GM12865 (cell line): ENCODE measurements at regions not wholly inside any gene's neighbourhood (a gene's known extent, or its start where the extent isn't known, plus 50 kb on each side); places are given as distances from the start of the nearest gene placed in this dataset.

Source experiments
- DNase-seq: peaks from one replicate; pipeline ENCODE4 v3.0.0; 2010; ENCODE audit warnings: low read depth
- H3K4me3 ChIP-seq: 2 replicates; pipeline ENCODE4 v1.5.1; 2011; ENCODE audit warnings: mild to moderate bottlenecking, low read depth, low read length, control low read depth
- TF ChIP-seq, protein P1 (sequence below): IDR thresholded peaks from 2 replicates; pipeline ENCODE4 v1.5.1; 2011; ENCODE audit warnings: low read length, control low read depth, low read depth, inconsistent platforms; ENCODE audit not compliant: insufficient read depth; ENCODE audit errors: missing control alignments

GRCh38 chr2:150138587-150138986 is 348.9 kb downstream of the RND3 start:
- TF ChIP-seq, protein P1, sequence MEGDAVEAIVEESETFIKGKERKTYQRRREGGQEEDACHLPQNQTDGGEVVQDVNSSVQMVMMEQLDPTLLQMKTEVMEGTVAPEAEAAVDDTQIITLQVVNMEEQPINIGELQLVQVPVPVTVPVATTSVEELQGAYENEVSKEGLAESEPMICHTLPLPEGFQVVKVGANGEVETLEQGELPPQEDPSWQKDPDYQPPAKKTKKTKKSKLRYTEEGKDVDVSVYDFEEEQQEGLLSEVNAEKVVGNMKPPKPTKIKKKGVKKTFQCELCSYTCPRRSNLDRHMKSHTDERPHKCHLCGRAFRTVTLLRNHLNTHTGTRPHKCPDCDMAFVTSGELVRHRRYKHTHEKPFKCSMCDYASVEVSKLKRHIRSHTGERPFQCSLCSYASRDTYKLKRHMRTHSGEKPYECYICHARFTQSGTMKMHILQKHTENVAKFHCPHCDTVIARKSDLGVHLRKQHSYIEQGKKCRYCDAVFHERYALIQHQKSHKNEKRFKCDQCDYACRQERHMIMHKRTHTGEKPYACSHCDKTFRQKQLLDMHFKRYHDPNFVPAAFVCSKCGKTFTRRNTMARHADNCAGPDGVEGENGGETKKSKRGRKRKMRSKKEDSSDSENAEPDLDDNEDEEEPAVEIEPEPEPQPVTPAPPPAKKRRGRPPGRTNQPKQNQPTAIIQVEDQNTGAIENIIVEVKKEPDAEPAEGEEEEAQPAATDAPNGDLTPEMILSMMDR = no peak
- H3K4me3 ChIP-seq = no peak overlapping the region
- DNase-seq = no peak

DNA sequence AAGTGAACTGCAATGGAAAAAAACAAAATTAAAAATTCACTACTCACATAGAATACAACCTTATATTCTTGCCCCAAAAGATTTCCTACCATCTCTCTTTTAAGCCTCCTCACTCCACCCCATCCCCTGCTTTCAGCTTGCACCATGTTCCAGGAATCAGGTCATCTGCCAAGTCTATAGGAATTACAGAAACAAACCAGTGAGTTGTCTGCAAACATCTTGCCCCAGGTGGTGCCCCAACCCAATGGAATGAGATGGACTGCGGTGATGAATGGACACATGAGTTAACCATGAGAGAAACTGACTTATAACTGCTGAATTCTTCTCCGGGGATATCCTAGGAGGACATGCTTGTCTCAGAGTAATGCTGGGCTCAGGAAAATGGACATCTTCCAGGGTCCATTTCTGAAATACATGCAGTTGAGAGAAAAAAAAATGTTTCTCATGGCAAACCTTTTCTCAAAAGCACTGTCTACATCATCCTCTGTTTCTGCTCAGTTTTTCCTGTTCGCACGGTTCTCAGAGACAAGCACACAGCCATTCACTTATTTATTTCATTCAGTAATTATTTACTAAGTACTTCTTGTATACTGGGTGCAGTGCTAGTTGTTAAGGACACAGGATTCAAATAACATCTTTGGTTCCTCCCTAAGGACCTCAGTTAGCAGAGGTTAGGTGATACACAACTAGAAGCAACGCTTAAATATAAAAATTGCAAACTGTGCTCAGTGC is 350.0 kb downstream of the RND3 start:
- no peak for DNase-seq
- no peak overlapping the region for H3K4me3 ChIP-seq
- TF ChIP-seq, protein P1 = no peak

DNA sequence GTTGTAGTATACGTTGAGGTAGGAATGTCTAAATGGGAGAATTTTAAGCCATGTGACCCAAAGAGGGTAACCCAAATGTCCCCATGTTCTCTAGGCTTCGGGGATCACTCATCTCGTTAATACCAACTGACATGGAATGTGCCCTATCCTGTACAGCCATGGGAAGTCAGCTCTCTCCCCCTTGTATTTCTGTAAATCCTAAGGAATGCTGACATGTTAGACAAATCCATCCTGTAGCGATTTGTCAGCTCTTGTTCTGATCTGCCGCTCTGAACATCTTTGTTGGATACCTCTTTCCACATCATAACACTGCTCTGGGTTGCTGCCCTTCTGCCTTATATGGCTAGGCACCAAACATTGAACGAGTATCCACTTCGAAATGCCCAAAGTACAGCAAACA is 350.6 kb downstream of the RND3 start:
- no peak for DNase-seq
- TF ChIP-seq, protein P1 = no peak
- H3K4me3 ChIP-seq = no peak overlapping the region

DNA sequence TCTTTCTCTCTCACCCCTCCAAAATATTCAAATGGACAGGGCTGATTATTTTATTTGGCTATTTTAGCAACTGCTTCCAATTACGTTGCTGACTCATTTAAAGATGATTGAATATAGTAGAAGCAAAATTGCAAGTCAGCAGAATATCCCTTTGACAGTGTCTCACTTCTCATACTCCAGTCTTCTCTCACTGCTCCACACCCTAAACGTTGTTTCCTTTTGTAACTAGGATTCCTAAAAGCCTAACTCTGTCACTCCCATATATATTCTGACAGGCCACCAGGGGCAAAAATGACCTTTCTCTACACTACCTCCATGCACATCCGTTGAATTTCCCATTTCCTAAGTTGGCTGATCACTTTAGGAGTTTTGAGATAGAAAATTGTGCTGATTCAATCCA is 351.1 kb downstream of the RND3 start:
- no peak overlapping the region for H3K4me3 ChIP-seq
- TF ChIP-seq, protein P1 = no peak
- DNase-seq = no peak

DNA sequence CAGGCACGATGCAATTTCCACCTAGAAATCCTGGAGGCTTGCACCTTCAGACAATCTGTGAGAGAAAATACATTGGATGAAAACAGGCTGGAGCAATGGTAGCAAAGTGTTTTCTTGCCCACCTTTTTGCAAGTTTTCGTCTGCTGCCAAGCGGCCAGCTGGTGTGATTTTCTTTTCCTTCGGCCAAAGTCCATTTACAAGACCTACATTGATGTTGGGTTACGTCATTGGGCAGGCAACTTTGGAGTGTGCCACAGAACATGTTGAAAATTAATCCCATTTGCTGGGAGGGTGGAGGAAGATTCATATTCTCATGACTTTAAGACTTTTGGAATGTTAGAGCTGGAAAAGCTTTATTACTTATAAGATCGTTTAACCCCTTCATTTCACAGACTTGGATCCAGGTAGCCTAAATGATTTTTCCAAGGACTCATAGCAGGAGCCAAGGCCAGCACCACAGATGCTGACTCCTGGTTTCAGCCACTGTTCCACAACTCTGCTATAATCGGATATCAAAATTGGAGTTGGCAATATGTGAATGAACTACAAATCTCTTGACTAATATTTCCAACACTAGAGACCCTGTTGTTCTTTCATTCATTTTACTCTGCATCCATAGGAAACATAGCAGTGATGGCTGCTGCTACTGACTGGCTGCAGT is 352.1 kb downstream of the RND3 start:
- no peak for DNase-seq
- H3K4me3 ChIP-seq = no peak overlapping the region
- TF ChIP-seq, protein P1 = no peak

- no peak for DNase-seq
- TF ChIP-seq, protein P1 = no peak
- H3K4me3 ChIP-seq = no peak overlapping the region
Measured at GRCh38 chr2:150134223-150134857, 353.1 kb downstream of the RND3 start.
